PC-9 (cell line): ENCODE measurements at regions not wholly inside any gene's neighbourhood (a gene's known extent, or its start where the extent isn't known, plus 50 kb on each side); places are given as distances from the start of the nearest gene placed in this dataset.
A peak's percentile ranks its signal among the peaks of the same experiment; 100 is the strongest.

ENCODE experiments used
- BruUV-seq: library from RNA; stranded (reverse); fragments of 400-500 nt; replicated peaks from 2 replicates; lab custom pipeline; 2021; lab: Mats Ljungman, UMichigan
- CTCF ChIA-PET: fragments of 300-600 bp; sonication (Branson Sonifier 250); formaldehyde crosslinking; loops from one replicate; lab custom pipeline; 2022; ENCODE audit warnings: antibody characterized with exemption; lab: Charles Lee
- POLR2A ChIA-PET: fragments of 300-600 bp; sonication (Branson Sonifier 250); formaldehyde crosslinking; loops from one replicate; lab custom pipeline; 2022; ENCODE audit warnings: antibody characterized with exemption; ENCODE audit not compliant: unreplicated experiment; lab: Charles Lee
- DNase-seq, 2 experiments: peaks; one replicate each; pipeline versions ENCODE4 v3.0.0 to v3.0.0-alpha.2; 2015 to 2022; ENCODE audit warnings: mixed read lengths in 1 of 2
- H2AFZ ChIP-seq: fragments of 200-600 bp; sonication (generic); 2 replicates; pipeline ENCODE4 v1.8.1; 2017; ENCODE audit warnings: antibody characterized with exemption
- H3F3A ChIP-seq: fragments of 200-600 bp; sonication (generic); 2 replicates; pipeline ENCODE4 v1.8.1; 2017; ENCODE audit warnings: antibody characterized with exemption, mild to moderate bottlenecking, low read depth; ENCODE audit not compliant: insufficient read depth
- H3K27ac ChIP-seq: fragments of 200-600 bp; sonication (generic); 2 replicates; pipeline ENCODE4 v1.6.1; 2016; ENCODE audit warnings: mixed run types
- H3K27me3 ChIP-seq: fragments of 200-600 bp; sonication (generic); 2 replicates; pipeline ENCODE4 v1.6.1; 2016; ENCODE audit warnings: low read depth, mixed run types; ENCODE audit not compliant: insufficient read depth
- H3K36me3 ChIP-seq: fragments of 200-600 bp; sonication (generic); 2 replicates; pipeline ENCODE4 v1.6.1; 2016; ENCODE audit warnings: low read depth, mixed run types
- H3K4me1 ChIP-seq: fragments of 200-600 bp; sonication (generic); replicated peaks from 2 replicates; pipeline ENCODE4 v1.6.1; 2016; ENCODE audit warnings: mixed run types; ENCODE audit not compliant: insufficient read depth
- H3K4me2 ChIP-seq: fragments of 200-600 bp; sonication (generic); 2 replicates; pipeline ENCODE4 v1.6.1; 2017; ENCODE audit warnings: mixed run types
- H3K4me3 ChIP-seq: fragments of 200-600 bp; sonication (generic); 2 replicates; pipeline ENCODE4 v1.6.1; 2016; ENCODE audit warnings: mixed run types
- H3K79me2 ChIP-seq: fragments of 200-600 bp; sonication (generic); 2 replicates; pipeline ENCODE4 v1.6.1; 2017; ENCODE audit warnings: low read depth, mixed run types
- H3K9me2 ChIP-seq: fragments of 200-600 bp; sonication (generic); 2 replicates; pipeline ENCODE4 v1.8.1; 2017; ENCODE audit warnings: mild to moderate bottlenecking; ENCODE audit not compliant: insufficient read depth
- H3K9me3 ChIP-seq: fragments of 200-600 bp; sonication (generic); 2 replicates; pipeline ENCODE4 v1.8.1; 2016; ENCODE audit warnings: low read depth; ENCODE audit not compliant: insufficient read depth
- H4K20me1 ChIP-seq: fragments of 200-600 bp; sonication (generic); 2 replicates; pipeline ENCODE4 v1.8.1; 2017; ENCODE audit not compliant: insufficient read depth
- EZH2 ChIP-seq: fragments of 200-600 bp; sonication (generic); IDR thresholded peaks from 2 replicates; pipeline ENCODE4 v1.8.0; 2017; ENCODE audit warnings: antibody characterized with exemption, low read depth
- intact Hi-C: fragments of 100-400 bp; cut with micrococcal nuclease; formaldehyde crosslinking; loops from one replicate; pipeline ENCODE4 v1.10.0; 2022; ENCODE audit not compliant: unreplicated experiment
- TF ChIP-seq, protein P1 (sequence below): fragments of 200-600 bp; sonication (generic); conservative IDR thresholded peaks from 2 replicates; pipeline ENCODE4 v1.6.1; 2017; ENCODE audit warnings: mixed run types, antibody characterized with exemption, mild to moderate bottlenecking, moderate library complexity

DNA sequence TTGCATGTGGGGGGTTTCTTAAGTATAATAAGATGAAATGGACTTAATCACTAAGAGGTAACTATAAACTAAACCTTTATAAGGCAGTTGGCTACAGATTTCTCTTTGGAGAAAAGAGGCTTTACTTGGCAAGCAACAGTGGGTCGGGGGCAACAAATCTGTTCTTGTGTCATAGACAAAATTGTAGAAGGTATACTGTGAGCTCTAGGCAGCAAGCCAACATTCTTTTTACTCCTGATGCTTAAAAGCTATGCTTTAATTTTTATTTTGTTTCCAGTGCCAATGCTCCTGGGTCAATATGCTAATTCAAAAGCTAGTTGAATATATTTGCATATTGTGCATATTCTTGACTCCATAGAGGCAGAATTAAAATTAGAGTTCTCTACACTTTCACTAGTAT is 495.4 kb downstream of the BTBD3 start:
- BruUV-seq = no TSS peak

DNA sequence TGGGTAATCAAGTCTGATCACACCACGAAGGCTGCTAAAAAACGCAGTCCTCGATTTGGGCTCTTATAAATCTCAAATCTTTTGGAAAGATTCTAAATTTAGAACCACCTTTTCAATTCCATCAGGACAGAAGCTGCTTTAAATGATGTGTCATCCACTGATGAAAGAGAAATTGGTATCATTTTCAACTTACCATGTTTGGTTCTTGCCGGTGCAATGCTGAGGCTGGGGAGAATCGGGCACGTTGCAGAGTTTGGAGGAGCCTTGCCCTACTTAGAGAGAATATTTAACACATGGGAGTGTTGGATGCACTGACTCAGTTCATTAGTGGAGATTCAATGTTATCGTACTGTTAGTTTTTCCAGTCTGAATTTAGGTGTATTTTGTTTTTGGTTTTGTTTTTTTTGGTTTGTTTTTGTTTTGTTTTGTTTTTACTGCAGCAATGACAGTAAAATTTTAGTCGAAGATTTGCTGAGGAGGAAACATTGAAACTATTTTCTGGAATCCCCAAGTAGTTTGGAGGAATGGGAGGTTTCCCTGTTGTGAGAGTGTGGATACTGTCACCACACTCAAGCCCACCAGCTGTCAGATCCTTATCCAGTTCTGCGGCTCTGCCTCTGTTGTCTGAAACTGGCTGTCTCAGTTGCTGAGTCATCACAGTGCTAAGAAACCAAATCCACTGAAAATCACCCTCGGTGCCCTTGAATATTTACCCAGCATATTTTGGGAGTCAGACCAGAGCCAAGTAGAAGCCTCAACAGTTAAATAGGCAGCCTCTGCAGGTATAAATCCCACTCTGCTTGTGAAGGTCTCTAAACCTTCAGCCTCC is 497.0 kb downstream of the BTBD3 start:
- Histone ChIP-seq H3K27me3 (no peaks in the 10 kb centered on the region), H3K9me2 (no peaks in the 10 kb centered on the region), H3K4me3 (no peak overlapping the region; the same call in 1 of the 2 replicates), H3F3A (peaks cover 4% of the 10 kb centered on the region; the same call in 1 of the 2 replicates), H3K4me2 (peak overlapping the region; percentile 64), H3K36me3 (no peaks in the 10 kb centered on the region), H3K4me1 (peaks cover 29% of the 10 kb centered on the region), H3K27ac (peak overlapping the region; percentile 27; the same call in 1 of the 2 replicates), H2AFZ (peak overlapping the region; percentile 78), H3K9me3 (peaks cover 4% of the 10 kb centered on the region; the same call in 1 of the 2 replicates), H4K20me1 (no peaks in the 10 kb centered on the region), H3K79me2 (no peaks in the 10 kb centered on the region)
- peak; percentile 25 to 41 for DNase-seq
- intact Hi-C loops = no loop called here
- BruUV-seq = no TSS peak
- CTCF ChIA-PET = no interaction called here
- POLR2A ChIA-PET = interaction anchor here (0.6 kb wide), 1 partner anchor 859 kb away, joined by 3 read pairs; no protein-coding TSS in a partner anchor
- TF ChIP-seq EZH2 = no peak
- TF ChIP-seq, protein P1, sequence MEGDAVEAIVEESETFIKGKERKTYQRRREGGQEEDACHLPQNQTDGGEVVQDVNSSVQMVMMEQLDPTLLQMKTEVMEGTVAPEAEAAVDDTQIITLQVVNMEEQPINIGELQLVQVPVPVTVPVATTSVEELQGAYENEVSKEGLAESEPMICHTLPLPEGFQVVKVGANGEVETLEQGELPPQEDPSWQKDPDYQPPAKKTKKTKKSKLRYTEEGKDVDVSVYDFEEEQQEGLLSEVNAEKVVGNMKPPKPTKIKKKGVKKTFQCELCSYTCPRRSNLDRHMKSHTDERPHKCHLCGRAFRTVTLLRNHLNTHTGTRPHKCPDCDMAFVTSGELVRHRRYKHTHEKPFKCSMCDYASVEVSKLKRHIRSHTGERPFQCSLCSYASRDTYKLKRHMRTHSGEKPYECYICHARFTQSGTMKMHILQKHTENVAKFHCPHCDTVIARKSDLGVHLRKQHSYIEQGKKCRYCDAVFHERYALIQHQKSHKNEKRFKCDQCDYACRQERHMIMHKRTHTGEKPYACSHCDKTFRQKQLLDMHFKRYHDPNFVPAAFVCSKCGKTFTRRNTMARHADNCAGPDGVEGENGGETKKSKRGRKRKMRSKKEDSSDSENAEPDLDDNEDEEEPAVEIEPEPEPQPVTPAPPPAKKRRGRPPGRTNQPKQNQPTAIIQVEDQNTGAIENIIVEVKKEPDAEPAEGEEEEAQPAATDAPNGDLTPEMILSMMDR = no peak

More for the DNA sequence above, 495.4 kb downstream of the BTBD3 start:
- H3K4me3 ChIP-seq = no peak overlapping the region
- no peaks in the 10 kb centered on the region for H3K79me2 ChIP-seq
- no peak overlapping the region for H3K27ac ChIP-seq
- peaks cover 15% of the 10 kb centered on the region; the same call in 1 of the 2 replicates for H3K9me3 ChIP-seq
- no peak overlapping the region for H3K4me2 ChIP-seq
- H4K20me1 ChIP-seq = no peaks in the 10 kb centered on the region
- DNase-seq = no peak
- no peaks in the 10 kb centered on the region for H3K27me3 ChIP-seq
- H3K36me3 ChIP-seq = no peaks in the 10 kb centered on the region
- CTCF ChIA-PET = no interaction called here
- peaks cover 12% of the 10 kb centered on the region; the same call in 1 of the 2 replicates for H3F3A ChIP-seq
- no peak for TF ChIP-seq EZH2
- TF ChIP-seq, protein P1 = no peak
- no peaks in the 10 kb centered on the region for H3K9me2 ChIP-seq
- POLR2A ChIA-PET = no interaction called here
- H3K4me1 ChIP-seq = peaks cover 40% of the 10 kb centered on the region
- H2AFZ ChIP-seq = no peak overlapping the region
- intact Hi-C loops = no loop called here

DNA sequence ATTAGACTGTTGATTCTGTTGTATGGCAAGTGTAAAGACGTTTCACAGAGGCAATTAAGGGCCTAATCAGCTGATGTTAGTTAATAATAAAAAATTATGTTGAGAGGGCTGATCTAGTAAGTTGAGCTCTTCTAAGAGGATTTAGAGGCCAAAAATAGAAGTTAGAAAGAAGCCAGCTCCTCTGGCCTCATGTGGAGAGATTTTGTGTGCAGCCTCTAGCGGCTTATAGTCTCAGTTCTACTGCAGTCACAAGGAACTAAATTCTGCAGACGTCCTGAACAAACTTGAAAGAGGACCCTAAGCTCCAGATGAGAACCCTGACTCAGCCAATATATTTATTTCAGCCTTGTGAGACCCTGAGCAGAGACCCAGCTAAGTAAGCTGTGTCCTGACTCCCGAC is 498.6 kb downstream of the BTBD3 start:
- BruUV-seq = no TSS peak
- no peaks in the 10 kb centered on the region for H3F3A ChIP-seq
- H3K9me3 ChIP-seq = 0 out of 2 replicates have a peak, but pooled peaks cover 4% of the 10 kb centered on the region
- no peaks in the 10 kb centered on the region for H4K20me1 ChIP-seq
- ChIA-PET CTCF (no interaction called here), POLR2A (no interaction called here)
- no peaks in the 10 kb centered on the region for H3K36me3 ChIP-seq
- H3K4me1 ChIP-seq = peaks cover 16% of the 10 kb centered on the region
- no peak overlapping the region for H3K4me2 ChIP-seq
- no peak overlapping the region for H3K27ac ChIP-seq
- H3K27me3 ChIP-seq = no peaks in the 10 kb centered on the region
- intact Hi-C loops = no loop called here
- no peak overlapping the region for H3K4me3 ChIP-seq
- H3K9me2 ChIP-seq = no peaks in the 10 kb centered on the region
- no peak for DNase-seq
- no peaks in the 10 kb centered on the region for H3K79me2 ChIP-seq
- no peak for TF ChIP-seq EZH2
- TF ChIP-seq, protein P1 = no peak
- no peak overlapping the region for H2AFZ ChIP-seq
